ENCODE measurements at regions not wholly inside any gene's neighbourhood (a gene's known extent, or its start where the extent isn't known, plus 50 kb on each side); places are given as distances from the start of the nearest gene placed in this dataset.

- no peaks in the 10 kb centered on the region for H3K27me3 Mint-ChIP-seq
- H3K4me3 Mint-ChIP-seq, result no peak overlapping the region
- H3K27ac Mint-ChIP-seq, result no peak overlapping the region
- H3K36me3 Mint-ChIP-seq, result no peaks in the 10 kb centered on the region
- peaks cover 5% of the 10 kb centered on the region for H3K4me1 Mint-ChIP-seq (ENCODE audit: low read depth)
- H3K9me3 Mint-ChIP-seq (ENCODE audit: low read depth), result no peaks in the 10 kb centered on the region
These were observed 50.2 kb upstream of the FAM174B start for GRCh38 chr15:92705764-92706163.

GRCh38 chr15:92706201-92706600, 50.6 kb upstream of the FAM174B start:
- Mint-ChIP-seq H3K4me1 (ENCODE audit: low read depth) (peaks cover 5% of the 10 kb centered on the region), H3K9me3 (ENCODE audit: low read depth) (no peaks in the 10 kb centered on the region)

GRCh38 chr15:92707880-92708551, 52.4 kb upstream of the FAM174B start:
- no peaks in the 10 kb centered on the region for H3K9me3 Mint-ChIP-seq (ENCODE audit: low read depth)
- H3K27ac Mint-ChIP-seq, result no peak overlapping the region
- no peaks in the 10 kb centered on the region for H3K27me3 Mint-ChIP-seq
- peaks cover 5% of the 10 kb centered on the region for H3K4me1 Mint-ChIP-seq (ENCODE audit: low read depth)
- no peak overlapping the region for H3K4me3 Mint-ChIP-seq
- no peaks in the 10 kb centered on the region for H3K36me3 Mint-ChIP-seq

More at GRCh38 chr15:92706201-92706600, 50.6 kb upstream of the FAM174B start:
- Mint-ChIP-seq H3K27ac (no peak overlapping the region), H3K27me3 (no peaks in the 10 kb centered on the region), H3K4me3 (no peak overlapping the region), H3K36me3 (no peaks in the 10 kb centered on the region)

- H3K27ac Mint-ChIP-seq, result no peak overlapping the region
- no peaks in the 10 kb centered on the region for H3K36me3 Mint-ChIP-seq
- peaks cover 5% of the 10 kb centered on the region for H3K4me1 Mint-ChIP-seq (ENCODE audit: low read depth)
- H3K27me3 Mint-ChIP-seq, result no peaks in the 10 kb centered on the region
- no peak overlapping the region for H3K4me3 Mint-ChIP-seq
- H3K9me3 Mint-ChIP-seq (ENCODE audit: low read depth), result no peaks in the 10 kb centered on the region
These were observed 53.1 kb upstream of the FAM174B start for GRCh38 chr15:92708635-92709034.

DNA sequence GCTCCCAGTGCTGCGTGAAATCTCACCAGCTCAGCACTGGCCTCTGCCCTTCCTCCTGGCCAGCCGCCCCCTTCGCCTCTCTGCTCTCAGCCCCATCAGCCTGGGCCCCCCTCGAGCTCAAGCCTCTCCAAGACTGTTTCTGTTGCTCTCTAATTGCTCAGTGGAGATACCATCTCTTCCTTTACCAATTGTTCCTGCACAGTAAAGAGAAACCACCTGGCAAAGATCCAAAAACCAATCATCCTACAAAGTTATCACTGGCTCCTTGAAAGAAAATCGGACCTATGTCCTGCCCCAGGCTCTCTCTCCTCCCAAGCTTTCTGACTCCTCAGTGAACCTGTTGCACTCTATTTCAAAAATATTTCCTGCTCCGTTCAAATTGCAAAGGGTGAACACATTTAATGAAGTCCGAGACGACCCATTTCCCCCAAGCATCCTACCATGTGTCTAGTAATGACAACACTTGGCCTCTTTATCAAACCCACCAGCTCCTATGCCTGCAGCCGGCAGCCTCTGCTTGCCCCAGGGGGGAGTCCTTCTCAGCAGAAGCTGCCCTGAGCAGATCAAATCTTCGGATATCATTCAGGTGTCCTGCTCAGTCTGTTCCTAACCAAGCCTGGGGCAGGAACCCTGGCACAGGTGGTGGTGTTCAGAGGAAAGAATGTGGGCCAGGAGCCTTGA, 53.7 kb upstream of the FAM174B start:
- Mint-ChIP-seq H3K4me1 (ENCODE audit: low read depth) (peaks cover 7% of the 10 kb centered on the region), H3K27me3 (no peaks in the 10 kb centered on the region), H3K27ac (no peak overlapping the region), H3K4me3 (no peak overlapping the region), H3K9me3 (ENCODE audit: low read depth) (no peaks in the 10 kb centered on the region), H3K36me3 (no peaks in the 10 kb centered on the region)

DNA sequence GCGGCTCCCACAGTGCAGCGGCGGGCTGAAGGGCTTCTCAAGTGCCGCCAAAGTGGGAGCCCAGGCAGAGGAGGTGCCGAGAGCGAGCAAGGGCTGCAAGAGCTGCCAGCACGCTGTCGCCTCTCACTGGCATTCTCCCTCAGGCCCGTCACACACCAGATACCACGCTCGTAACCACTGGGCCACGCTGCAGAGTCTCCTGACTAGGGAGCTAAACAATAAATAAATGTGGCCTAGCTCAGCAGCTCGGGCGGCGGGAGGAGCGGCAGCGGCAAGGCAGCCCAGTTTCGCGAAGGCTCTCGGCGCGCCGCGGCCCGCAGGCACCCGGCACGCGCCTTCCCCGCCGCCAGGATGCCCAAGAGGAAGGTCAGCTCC, 55.9 kb upstream of the FAM174B start:
- H3K36me3 Mint-ChIP-seq, result no peaks in the 10 kb centered on the region
- no peaks in the 10 kb centered on the region for H3K27me3 Mint-ChIP-seq
- H3K9me3 Mint-ChIP-seq (ENCODE audit: low read depth), result no peaks in the 10 kb centered on the region
- H3K4me1 Mint-ChIP-seq (ENCODE audit: low read depth), result peaks cover 11% of the 10 kb centered on the region
- no peak overlapping the region for H3K4me3 Mint-ChIP-seq
- H3K27ac Mint-ChIP-seq, result no peak overlapping the region

DNA sequence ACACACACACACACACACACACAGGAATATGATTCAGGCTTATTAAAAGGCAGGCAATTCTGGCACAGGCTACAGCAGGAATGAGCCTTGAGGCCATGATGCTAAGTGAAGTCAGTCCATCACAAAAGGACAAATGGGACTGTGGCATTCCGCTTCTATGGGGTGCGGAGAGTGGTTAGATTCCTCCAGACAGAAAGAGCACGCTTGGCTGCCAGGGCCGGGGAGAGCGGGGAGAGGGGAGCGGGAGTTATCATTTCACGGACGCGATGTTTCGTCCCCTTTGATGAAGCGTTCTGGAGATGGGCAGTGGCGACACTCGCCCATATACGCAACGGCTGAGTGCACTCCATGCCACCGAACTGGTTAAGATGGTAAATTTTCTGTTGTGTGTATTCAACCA, 58.5 kb upstream of the FAM174B start:
- H3K36me3 Mint-ChIP-seq, result no peaks in the 10 kb centered on the region
- H3K27ac Mint-ChIP-seq, result peak overlapping the region; percentile 61
- no peaks in the 10 kb centered on the region for H3K9me3 Mint-ChIP-seq (ENCODE audit: low read depth)
- peaks cover 2% of the 10 kb centered on the region for H3K27me3 Mint-ChIP-seq
- H3K4me1 Mint-ChIP-seq (ENCODE audit: low read depth), result peaks cover 9% of the 10 kb centered on the region
- H3K4me3 Mint-ChIP-seq, result peak overlapping the region; percentile 90

- H3K36me3 Mint-ChIP-seq, result peaks cover 3% of the 10 kb centered on the region
- H3K9me3 Mint-ChIP-seq (ENCODE audit: low read depth), result no peaks in the 10 kb centered on the region
- H3K4me1 Mint-ChIP-seq (ENCODE audit: low read depth), result peaks cover 6% of the 10 kb centered on the region
- H3K27ac Mint-ChIP-seq, result no peak overlapping the region
- H3K4me3 Mint-ChIP-seq, result peak overlapping the region; percentile 90
- H3K27me3 Mint-ChIP-seq, result peaks cover 2% of the 10 kb centered on the region
These were observed 59.2 kb upstream of the FAM174B start for GRCh38 chr15:92714477-92715401.

DNA sequence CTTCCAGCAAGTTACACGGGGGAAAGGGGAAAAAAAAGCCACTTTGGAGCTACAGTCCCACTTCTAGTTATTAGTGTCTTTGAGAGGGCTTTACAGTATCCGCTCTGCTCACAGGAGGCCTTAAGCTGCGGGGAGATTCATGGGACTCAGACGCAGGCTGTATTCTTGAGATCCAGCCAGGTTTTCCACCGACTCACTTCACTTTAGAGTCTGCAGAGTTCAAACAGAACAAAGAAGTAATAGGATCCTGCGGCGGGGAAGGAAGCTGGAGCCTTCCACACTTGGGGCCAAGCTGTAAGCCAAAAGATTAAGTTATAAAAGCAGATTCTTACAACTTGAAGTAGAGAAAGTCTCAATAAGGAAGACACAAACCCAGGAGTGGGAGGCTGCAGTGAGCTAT, 60.2 kb upstream of the FAM174B start:
- Mint-ChIP-seq H3K36me3 (peaks cover 4% of the 10 kb centered on the region), H3K4me3 (no peak overlapping the region), H3K27ac (no peak overlapping the region), H3K4me1 (ENCODE audit: low read depth) (peaks cover 11% of the 10 kb centered on the region), H3K27me3 (peaks cover 2% of the 10 kb centered on the region), H3K9me3 (ENCODE audit: low read depth) (no peaks in the 10 kb centered on the region)

GRCh38 chr15:92719021-92719420, 63.4 kb upstream of the FAM174B start:
- peaks cover 24% of the 10 kb centered on the region for H3K4me1 Mint-ChIP-seq (ENCODE audit: low read depth)
- peaks cover 3% of the 10 kb centered on the region for H3K9me3 Mint-ChIP-seq (ENCODE audit: low read depth)
- peaks cover 6% of the 10 kb centered on the region for H3K36me3 Mint-ChIP-seq
- peaks cover 2% of the 10 kb centered on the region for H3K27me3 Mint-ChIP-seq
- no peak overlapping the region for H3K27ac Mint-ChIP-seq
- no peak overlapping the region for H3K4me3 Mint-ChIP-seq

DNA sequence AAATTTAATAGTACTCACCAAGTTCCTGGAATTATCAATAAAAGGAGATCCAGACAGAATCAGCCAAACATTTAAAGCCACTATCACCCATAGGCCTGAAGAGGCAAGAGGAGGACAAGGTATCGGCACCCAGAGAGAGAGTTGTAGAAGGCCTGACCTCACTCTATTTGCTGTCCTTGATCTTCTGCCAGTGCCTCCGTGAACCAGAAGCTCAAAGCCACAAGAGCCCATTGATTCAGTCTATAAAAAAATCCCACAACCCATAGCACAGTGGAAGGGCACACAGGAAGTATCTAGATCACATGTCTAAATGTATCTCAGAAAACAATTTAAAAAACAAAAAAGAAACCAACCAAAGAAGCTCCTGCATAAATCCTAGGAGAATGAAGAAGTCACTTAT, 68.6 kb upstream of the FAM174B start:
- Mint-ChIP-seq H3K36me3 (peaks cover 6% of the 10 kb centered on the region), H3K4me3 (peak overlapping the region; percentile 44), H3K27ac (peak overlapping the region; percentile 47)

DNA sequence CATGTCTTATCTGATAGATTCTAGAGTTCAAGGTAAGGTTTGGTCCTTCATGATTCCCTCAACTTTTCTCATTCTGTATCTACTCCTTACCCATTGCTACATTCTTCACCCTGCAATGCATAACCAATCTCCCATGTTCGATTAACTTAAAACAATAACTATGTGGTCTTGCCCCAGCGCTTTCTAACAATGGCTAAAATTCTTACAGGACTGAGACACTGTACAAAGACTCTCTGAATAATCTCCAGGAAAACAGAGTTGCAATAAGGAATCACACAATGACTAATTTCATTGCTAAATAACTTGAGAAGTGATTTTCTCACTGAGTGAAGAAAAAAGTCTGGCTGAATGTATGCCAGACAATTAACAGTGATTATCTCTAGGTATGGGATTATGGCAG, 69.6 kb upstream of the FAM174B start:
- Mint-ChIP-seq H3K4me1 (ENCODE audit: low read depth) (peaks cover 25% of the 10 kb centered on the region), H3K36me3 (peaks cover 7% of the 10 kb centered on the region), H3K27me3 (no peaks in the 10 kb centered on the region), H3K27ac (no peak overlapping the region), H3K9me3 (ENCODE audit: low read depth) (peaks cover 3% of the 10 kb centered on the region), H3K4me3 (no peak overlapping the region)

More for the DNA sequence above, 68.6 kb upstream of the FAM174B start:
- Mint-ChIP-seq H3K4me1 (ENCODE audit: low read depth) (peaks cover 25% of the 10 kb centered on the region), H3K9me3 (ENCODE audit: low read depth) (peaks cover 3% of the 10 kb centered on the region), H3K27me3 (no peaks in the 10 kb centered on the region)

GRCh38 chr15:92728266-92728665, 72.7 kb upstream of the FAM174B start:
- H3K27ac Mint-ChIP-seq, result no peak overlapping the region
- peaks cover 5% of the 10 kb centered on the region for H3K36me3 Mint-ChIP-seq
- peaks cover 1% of the 10 kb centered on the region for H3K9me3 Mint-ChIP-seq (ENCODE audit: low read depth)
- H3K4me3 Mint-ChIP-seq, result no peak overlapping the region
- H3K27me3 Mint-ChIP-seq, result no peaks in the 10 kb centered on the region
- H3K4me1 Mint-ChIP-seq (ENCODE audit: low read depth), result peaks cover 13% of the 10 kb centered on the region

DNA sequence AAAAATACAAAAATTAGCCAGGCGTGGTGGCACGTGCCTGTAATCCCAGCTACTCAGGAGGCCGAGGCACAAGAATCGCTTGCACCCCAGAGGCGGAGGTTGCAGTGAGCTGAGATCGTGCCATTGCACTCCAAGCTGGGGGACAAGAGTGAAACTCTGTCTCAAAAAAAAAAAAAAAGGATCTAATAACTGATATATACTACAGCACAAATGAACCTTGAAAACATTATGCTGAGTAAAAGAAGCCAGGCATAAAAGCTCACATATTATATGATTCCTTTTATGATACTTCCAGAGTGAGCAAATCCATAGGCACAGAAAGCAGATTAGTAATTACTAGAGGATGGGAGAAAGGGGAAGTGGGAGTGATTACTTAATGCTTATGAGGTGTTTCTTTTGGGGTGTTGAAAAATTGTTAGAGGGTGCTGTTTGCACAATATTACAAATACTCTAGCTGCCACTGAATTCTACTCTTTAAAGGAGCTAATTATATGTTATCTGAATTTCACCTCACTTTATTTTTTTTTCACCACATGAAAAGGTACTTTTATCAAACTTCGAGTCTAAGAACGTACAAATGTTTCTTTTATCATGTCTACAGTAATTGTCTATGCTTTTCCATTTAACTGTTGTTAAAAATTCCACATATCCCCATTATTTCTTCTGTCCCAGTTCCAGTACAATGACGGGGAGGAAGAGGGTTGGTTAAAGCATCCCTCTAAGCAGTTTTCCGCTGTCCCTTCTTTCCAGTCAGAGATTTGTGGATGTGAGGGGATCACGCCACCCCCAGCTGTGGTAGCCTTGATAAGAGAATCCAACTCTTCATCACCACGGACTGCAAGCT, 77.7 kb upstream of the FAM174B start:
- Mint-ChIP-seq H3K9me3 (ENCODE audit: low read depth) (no peaks in the 10 kb centered on the region), H3K36me3 (peaks cover 5% of the 10 kb centered on the region), H3K27ac (peak overlapping the region; percentile 82), H3K4me1 (ENCODE audit: low read depth) (peaks cover 15% of the 10 kb centered on the region), H3K27me3 (no peaks in the 10 kb centered on the region), H3K4me3 (peak overlapping the region; percentile 90)
